H1 (cell line): ENCODE measurements at regions not wholly inside any gene's neighbourhood (a gene's known extent, or its start where the extent isn't known, plus 50 kb on each side); places are given as distances from the start of the nearest gene placed in this dataset.

Experiments
- CTCF ChIA-PET: fragments of 300-600 bp; sonication (Branson Sonifier 250); formaldehyde crosslinking; loops from one replicate; lab custom pipeline; 2021; ENCODE audit not compliant: partially characterized antibody; lab: Charles Lee
- POLR2A ChIA-PET: fragments of 300-600 bp; sonication (Branson Sonifier 250); formaldehyde crosslinking; loops from one replicate; lab custom pipeline; 2021; ENCODE audit warnings: inconsistent platforms; ENCODE audit not compliant: partially characterized antibody; lab: Charles Lee
- DNase-seq, 2 experiments: peaks; one replicate each; pipeline versions ENCODE4 v3.0.0 to v3.0.0-alpha.2; 2010 to 2022; ENCODE audit warnings: low spot score in 2 of 2, low read depth in 1 of 2, mixed read lengths in 1 of 2
- FAIRE-seq: peaks from 2 replicates; lab custom pipeline; 2011; peaks lifted over from hg19 to GRCh38; lab: Jason Lieb, UNC
- H2AFZ ChIP-seq: 2 replicates; pipeline ENCODE4 v1.8.1; 2012; ENCODE audit warnings: low read length, inconsistent platforms
- H2AK5ac ChIP-seq: 2 replicates; pipeline ENCODE4 v1.6.1; 2013; ENCODE audit warnings: low read depth, low read length
- H2BK120ac ChIP-seq: replicated peaks from 2 replicates; pipeline ENCODE3; 2013; ENCODE audit warnings: low read depth, low read length, inconsistent platforms
- H2BK12ac ChIP-seq: 2 replicates; pipeline ENCODE4 v1.6.1; 2013; ENCODE audit warnings: low read depth, low read length
- H2BK15ac ChIP-seq: 2 replicates; pipeline ENCODE4 v1.6.1; 2013; ENCODE audit warnings: low read length
- H2BK20ac ChIP-seq: 2 replicates; pipeline ENCODE4 v1.6.1; 2013; ENCODE audit warnings: low read length
- H2BK5ac ChIP-seq: 2 replicates; pipeline ENCODE4 v1.6.1; 2013; ENCODE audit warnings: low read depth, low read length
- H3K14ac ChIP-seq: 2 replicates; pipeline ENCODE4 v1.6.1; 2013; ENCODE audit warnings: inconsistent platforms; ENCODE audit not compliant: insufficient read length
- H3K18ac ChIP-seq: 2 replicates; pipeline ENCODE4 v1.6.1; 2013; ENCODE audit warnings: low read length; ENCODE audit errors: extremely low read depth
- H3K23ac ChIP-seq: 2 replicates; pipeline ENCODE4 v1.6.1; 2013; ENCODE audit warnings: inconsistent platforms; ENCODE audit not compliant: insufficient read length
- H3K23me2 ChIP-seq: 2 replicates; pipeline ENCODE4 v1.6.1; 2013; ENCODE audit warnings: low read depth, low read length
- H3K27ac ChIP-seq: 2 replicates; pipeline ENCODE4 v1.6.1; 2011; ENCODE audit warnings: low read depth, low read length, inconsistent platforms
- H3K27me3 ChIP-seq, 4 experiments: replicated peaks in 1 of 4; 1 replicate in 1 of 4; 2 replicates in 3 of 4; pipeline versions ENCODE4 v1.6.1 to v1.8.1; 2011 to 2013; ENCODE audit warnings: low read length in 3 of 4, mild to moderate bottlenecking in 3 of 4, inconsistent platforms in 2 of 4, mixed read lengths in 2 of 4, moderate library complexity in 1 of 4; ENCODE audit not compliant: control insufficient read depth in 3 of 4, insufficient read depth in 3 of 4; ENCODE audit errors: extremely low read depth in 1 of 4
- H3K36me3 ChIP-seq, 4 experiments: 2 replicates each; pipeline versions ENCODE4 v1.6.1 to v1.8.1; 2011 to 2013; ENCODE audit warnings: mild to moderate bottlenecking in 4 of 4, low read length in 3 of 4, moderate library complexity in 2 of 4, control low read depth in 1 of 4, inconsistent platforms in 1 of 4; ENCODE audit not compliant: insufficient read depth in 4 of 4, control insufficient read depth in 2 of 4
- H3K4ac ChIP-seq: replicated peaks from 2 replicates; pipeline ENCODE3; 2013; ENCODE audit warnings: low read length, low read depth, mixed read lengths, inconsistent platforms; ENCODE audit not compliant: insufficient read length
- H3K4me1 ChIP-seq, 4 experiments: replicated peaks in 1 of 4; 1 replicate in 1 of 4; 2 replicates in 3 of 4; pipeline versions ENCODE4 v1.6.1 to v1.8.1; 2011 to 2013; ENCODE audit warnings: low read length in 3 of 4, inconsistent platforms in 2 of 4, mixed read lengths in 1 of 4; ENCODE audit not compliant: insufficient read depth in 4 of 4, control insufficient read depth in 3 of 4
- H3K4me2 ChIP-seq, 2 experiments: 2 replicates each; pipeline versions ENCODE4 v1.6.1 to v1.8.1; 2011 to 2013; ENCODE audit warnings: low read depth in 2 of 2, low read length in 2 of 2, control low read depth in 1 of 2, inconsistent platforms in 1 of 2, mild to moderate bottlenecking in 1 of 2; ENCODE audit not compliant: insufficient read depth in 1 of 2
- H3K4me3 ChIP-seq, 4 experiments: fragments of 200-600, 300-600 bp in 1 of 4; sonication (generic), shearing (Covaris generic), sonication (Bioruptor Twin) in 1 of 4; 2 replicates each; pipeline versions ENCODE4 v1.5.1 to v1.8.1; 2011 to 2016; ENCODE audit warnings: low read length in 4 of 4, low read depth in 3 of 4, control low read depth in 2 of 4, inconsistent platforms in 2 of 4, mild to moderate bottlenecking in 2 of 4, mixed read lengths in 1 of 4, moderate library complexity in 1 of 4; ENCODE audit not compliant: insufficient read depth in 2 of 4; ENCODE audit errors: extremely low read depth in 1 of 4
- H3K56ac ChIP-seq: replicated peaks from 2 replicates; pipeline ENCODE3; 2013; ENCODE audit warnings: low read depth, mild to moderate bottlenecking, mixed read lengths, low read length, inconsistent platforms; ENCODE audit not compliant: insufficient read length
- H3K79me1 ChIP-seq: 2 replicates; pipeline ENCODE4 v1.6.1; 2013; ENCODE audit warnings: low read depth, low read length, control low read depth
- H3K79me2 ChIP-seq, 2 experiments: 2 replicates each; pipeline versions ENCODE4 v1.6.1 to v1.8.1; 2012 to 2013; ENCODE audit warnings: low read length in 2 of 2, mild to moderate bottlenecking in 2 of 2, inconsistent platforms in 1 of 2; ENCODE audit not compliant: insufficient read depth in 2 of 2, control insufficient read depth in 1 of 2
- H3K9ac ChIP-seq, 4 experiments: replicated peaks in 1 of 4; 1 replicate in 1 of 4; 2 replicates in 3 of 4; pipeline versions ENCODE4 v1.6.1 to v1.8.1; 2011 to 2013; ENCODE audit warnings: low read depth in 3 of 4, low read length in 3 of 4, control low read depth in 2 of 4, mild to moderate bottlenecking in 2 of 4, moderate library complexity in 2 of 4, inconsistent platforms in 1 of 4; ENCODE audit errors: extremely low read depth in 1 of 4
- H3K9me3 ChIP-seq, 2 experiments: 2 replicates each; pipeline versions ENCODE4 v1.6.1 to v1.8.1; 2012 to 2013; ENCODE audit warnings: mild to moderate bottlenecking in 2 of 2, moderate library complexity in 2 of 2, control low read depth in 1 of 2, inconsistent platforms in 1 of 2, low read depth in 1 of 2, low read length in 1 of 2, mixed read lengths in 1 of 2; ENCODE audit not compliant: insufficient read depth in 2 of 2
- H4K20me1 ChIP-seq, 2 experiments: replicated peaks in 1 of 2; 2 replicates each; pipeline versions ENCODE3 to v1.8.1; 2011 to 2013; ENCODE audit warnings: inconsistent platforms in 2 of 2, low read length in 2 of 2, mild to moderate bottlenecking in 1 of 2; ENCODE audit not compliant: insufficient read depth in 2 of 2, control insufficient read depth in 1 of 2
- H4K5ac ChIP-seq: 2 replicates; pipeline ENCODE4 v1.6.1; 2013; ENCODE audit warnings: low read length, low read depth, mixed read lengths, inconsistent platforms; ENCODE audit not compliant: insufficient read length
- H4K8ac ChIP-seq: 2 replicates; pipeline ENCODE4 v1.8.0; 2013; ENCODE audit warnings: mild to moderate bottlenecking, moderate library complexity, low read length, inconsistent platforms; ENCODE audit not compliant: insufficient read depth; ENCODE audit errors: extremely low read depth
- H4K91ac ChIP-seq: replicated peaks from 2 replicates; pipeline ENCODE3; 2013; ENCODE audit warnings: low read length, mixed read lengths, inconsistent platforms; ENCODE audit not compliant: insufficient read length
- CEBPB ChIP-seq: IDR thresholded peaks from 2 replicates; pipeline ENCODE4 v1.6.1; 2012; ENCODE audit warnings: low read depth, low read length
- CHD2 ChIP-seq: IDR thresholded peaks from 2 replicates; pipeline ENCODE4 v1.6.1; 2012; ENCODE audit warnings: low read length, improper control_type of control experiment
- CTBP2 ChIP-seq: IDR thresholded peaks from 2 replicates; pipeline ENCODE4 v1.7.0; 2011; ENCODE audit warnings: borderline replicate concordance, mild to moderate bottlenecking, moderate library complexity, mixed read lengths, low read length; ENCODE audit not compliant: insufficient read depth, insufficient read length
- FOSL1 ChIP-seq: IDR thresholded peaks from 2 replicates; pipeline ENCODE4 v1.6.1; 2011; ENCODE audit warnings: mild to moderate bottlenecking, low read depth, low read length, moderate library complexity; ENCODE audit not compliant: insufficient read depth
- HDAC6 ChIP-seq: IDR thresholded peaks from one replicate; pipeline ENCODE4 v1.7.1; 2012; ENCODE audit warnings: low read depth, mild to moderate bottlenecking, inconsistent platforms, low read length, moderate library complexity
- JUN ChIP-seq: IDR thresholded peaks from 2 replicates; pipeline ENCODE4 v1.6.1; 2011; ENCODE audit warnings: low read depth, mild to moderate bottlenecking, improper control_type of control experiment, low read length
- KDM1A ChIP-seq: fragments of 200-600, 300-600 bp; sonication (generic); IDR thresholded peaks from 2 replicates; pipeline ENCODE4 v1.7.1; 2016; ENCODE audit warnings: mild to moderate bottlenecking, low read length, borderline replicate concordance
- POU5F1 ChIP-seq: IDR thresholded peaks from 2 replicates; pipeline ENCODE4 v1.6.1; 2011; ENCODE audit warnings: low read depth, mild to moderate bottlenecking, low read length, moderate library complexity
- RAD21 ChIP-seq, 2 experiments: IDR thresholded peaks in 1 of 2; conservative IDR thresholded peaks in 1 of 2; 2 replicates each; pipeline ENCODE4 v1.6.1; 2011; ENCODE audit warnings: low read depth in 2 of 2, low read length in 2 of 2, improper control_type of control experiment in 1 of 2, inconsistent platforms in 1 of 2, mild to moderate bottlenecking in 1 of 2, moderate library complexity in 1 of 2
- RNF2 ChIP-seq: fragments of 200-900, 300-1000 bp; sonication (generic); IDR thresholded peaks from 2 replicates; pipeline ENCODE4 v1.7.1; 2016; ENCODE audit warnings: borderline replicate concordance, low read depth, mild to moderate bottlenecking, antibody characterized with exemption, low read length; ENCODE audit not compliant: poor library complexity, severe bottlenecking; ENCODE audit errors: missing control alignments
- SIN3A ChIP-seq, 2 experiments: IDR thresholded peaks in 1 of 2; conservative IDR thresholded peaks in 1 of 2; 2 replicates each; pipeline ENCODE4 v1.6.1; 2011 to 2012; ENCODE audit warnings: low read length in 2 of 2, improper control_type of control experiment in 1 of 2, low read depth in 1 of 2, mild to moderate bottlenecking in 1 of 2
- TAF7 ChIP-seq: optimal IDR thresholded peaks from 2 replicates; pipeline ENCODE3; 2011; ENCODE audit warnings: low read depth, mild to moderate bottlenecking, inconsistent platforms, low read length, moderate library complexity, borderline replicate concordance
- TEAD4 ChIP-seq: IDR thresholded peaks from 2 replicates; pipeline ENCODE4 v1.6.1; 2012; ENCODE audit warnings: low read depth, low read length, inconsistent platforms, mixed read lengths
- YY1 ChIP-seq: IDR thresholded peaks from 2 replicates; pipeline ENCODE4 v1.6.1; 2011; ENCODE audit warnings: low read depth, mild to moderate bottlenecking, low read length
- WGBS, 2 experiments: shearing (Covaris generic) in 1 of 2; methylation state at CpG; one replicate each; pipeline versions ENCODE4 v1.1.6 to v1.1.7; 2013 to 2015; ENCODE audit warnings: low lambda C conversion rate in 2 of 2, mixed read lengths in 2 of 2, inconsistent platforms in 1 of 2, low coverage in 1 of 2, missing lambda C conversion rate in 1 of 2; ENCODE audit not compliant: insufficient replicate concordance in 2 of 2, insufficient coverage in 1 of 2, insufficient read length in 1 of 2; ENCODE audit errors: extremely low coverage in 1 of 2, missing lambda C conversion rate in 1 of 2; 5-methylcytosine and 5-hydroxymethylcytosine counted together

DNA sequence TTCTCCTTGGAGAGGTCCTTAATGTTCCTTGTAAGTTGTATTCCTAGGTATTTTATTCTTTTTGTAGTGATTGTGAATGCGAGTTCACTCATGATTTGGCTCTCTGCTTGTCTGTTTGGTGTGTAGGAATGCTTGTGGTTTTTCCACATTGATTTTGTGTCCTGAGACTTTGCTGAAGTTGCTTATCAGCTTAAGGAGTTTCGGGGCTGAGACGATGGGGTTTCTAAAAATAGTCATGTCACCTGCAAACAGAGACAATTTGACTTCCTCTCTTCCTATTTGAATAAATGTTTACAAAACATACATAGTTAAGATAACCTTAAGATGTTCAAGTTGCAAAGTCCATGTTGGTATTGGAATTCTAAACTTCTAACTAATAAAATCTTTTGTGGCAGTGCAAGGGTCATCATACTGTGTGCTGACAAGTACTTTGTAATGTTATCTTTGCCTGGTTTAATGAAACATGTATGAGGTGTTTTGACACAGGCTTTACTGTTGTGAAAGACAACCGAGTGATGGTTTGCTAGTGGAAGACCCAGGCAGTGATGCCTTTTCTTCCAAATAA, 286.2 kb downstream of the MRPS30 start:
- Histone ChIP-seq H3K79me1 (no peaks in the 10 kb centered on the region), H3K9ac (no peak overlapping the region), H4K91ac (no peak overlapping the region), H3K27ac (no peak overlapping the region), H3K23me2 (no peaks in the 10 kb centered on the region; the same call in 1 of the 2 replicates), H3K4me2 (no peak overlapping the region), H3K4ac (no peak overlapping the region), H3K27me3 (no peaks in the 10 kb centered on the region), H3K23ac (no peak overlapping the region), H3K18ac (no peak overlapping the region), H2BK5ac (no peak overlapping the region), H2BK20ac (no peak overlapping the region), H2BK15ac (no peak overlapping the region), H3K56ac (no peak overlapping the region), H4K5ac (no peak overlapping the region), H3K14ac (no peak overlapping the region), H4K8ac (no peak overlapping the region), H3K4me1 (no peaks in the 10 kb centered on the region), H2BK120ac (no peak overlapping the region), H3K79me2 (no peaks in the 10 kb centered on the region), H2AK5ac (no peak overlapping the region), H2AFZ (peak overlapping the region; percentile 34; the same call in 1 of the 2 replicates), H3K4me3 (no peak overlapping the region), H2BK12ac (no peak overlapping the region), H4K20me1 (no peaks in the 10 kb centered on the region), H3K9me3 (no peaks in the 10 kb centered on the region), H3K36me3 (no peaks in the 10 kb centered on the region)
- CTCF ChIA-PET: no interaction called here
- FAIRE-seq: no peak
- POLR2A ChIA-PET: no interaction called here
- 80% methylated on average over 4 of the region's 4 CpGs; no CpG with 5 or more reads in 1 of the 2 experiments for WGBS, 2 experiments
- no peak for DNase-seq
- TF ChIP-seq YY1 (no peak), JUN (no peak), KDM1A (no peak), SIN3A (conservative IDR thresholded peaks at IDR 0.05 in 1 of 2, IDR thresholded peaks at IDR 0.05 in 1 of 2; ENCODE audit: low read depth in 1 of 2, low read length in 2 of 2) (no peak), TAF7 (no peak), RNF2 (no peak), HDAC6 (no peak), POU5F1 (no peak), FOSL1 (no peak), RAD21 (IDR thresholded peaks at IDR 0.05 in 1 of 2, conservative IDR thresholded peaks at IDR 0.05 in 1 of 2; ENCODE audit: low read depth in 2 of 2, low read length in 2 of 2) (no peak), CEBPB (no peak), CHD2 (no peak), CTBP2 (no peak), TEAD4 (no peak)
